Adrenal gland (tissue), 5 donors: ENCODE measurements at regions not wholly inside any gene's neighbourhood (a gene's known extent, or its start where the extent isn't known, plus 50 kb on each side); places are given as distances from the start of the nearest gene placed in this dataset.

Source experiments
- POLR2A ChIP-seq, 2 donors: fragments of 450-650 bp; IDR thresholded peaks; one replicate each; pipeline ENCODE4 v1.6.1; 2017; ENCODE audit warnings: antibody characterized with exemption in 2 of 2, mild to moderate bottlenecking in 2 of 2, moderate library complexity in 1 of 2
- TF ChIP-seq, protein P1 (sequence below), 6 experiments: fragments of 450-650 bp in 4 of 6; fragments of 200-600 bp in 2 of 6; sonication (generic) in 1 of 6; IDR thresholded peaks; 1 replicate in 5 of 6; 2 replicates in 1 of 6; pipeline versions ENCODE4 v1.5.1 to v1.8.0; 2016 to 2021; ENCODE audit warnings: antibody characterized with exemption in 6 of 6, mild to moderate bottlenecking in 2 of 6, moderate library complexity in 1 of 6
- donor health status: DM: no; HTN: no; CAD: no.

DNA sequence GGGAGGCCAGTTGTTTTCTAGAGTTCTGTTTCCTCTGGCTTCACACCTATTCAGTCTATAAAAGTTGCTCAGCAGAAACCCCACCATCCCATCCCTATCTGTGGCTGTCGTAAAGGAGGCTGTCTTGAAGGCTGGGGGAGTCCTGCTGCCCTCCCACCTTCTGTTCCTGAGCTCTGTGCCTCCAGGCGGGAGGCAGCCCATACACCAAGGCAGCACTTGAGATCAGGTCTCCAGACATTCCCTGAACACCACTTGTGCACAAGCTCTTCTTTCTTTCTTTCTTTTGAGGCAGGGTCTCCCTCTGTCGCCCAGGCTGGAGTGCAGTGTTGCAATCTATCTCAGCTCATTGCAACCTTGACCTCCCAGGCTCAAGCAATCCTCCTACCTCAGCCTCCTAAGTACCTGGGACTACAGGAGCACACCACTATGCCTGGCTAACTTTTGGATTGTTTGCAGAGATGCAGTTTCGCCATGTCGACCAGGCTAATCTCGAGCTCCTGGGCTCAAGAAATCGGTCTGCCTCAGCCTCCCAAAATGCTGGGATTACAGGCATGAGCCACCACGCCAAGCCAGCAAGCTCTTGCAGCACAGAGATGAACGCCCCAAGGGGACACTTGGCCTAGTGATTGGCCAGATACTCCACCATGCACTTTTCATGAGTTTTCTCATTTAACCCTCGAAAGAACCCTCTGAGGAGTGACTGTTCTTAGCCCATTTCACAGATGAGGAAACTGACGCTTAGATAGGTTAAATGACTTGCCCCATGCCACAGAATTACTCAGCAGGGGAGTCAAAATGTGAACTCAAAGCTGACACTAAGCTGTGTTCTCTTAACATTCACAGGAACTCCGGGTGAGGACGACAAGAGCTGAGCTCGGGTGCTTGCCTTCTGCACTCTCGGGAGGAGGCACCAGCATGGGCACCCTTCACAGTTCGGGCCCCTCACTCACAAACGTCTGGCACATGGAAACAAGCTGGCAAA lies 55.8 kb upstream of the ENPP6 start:
- TF ChIP-seq POLR2A (IDR thresholded peaks at IDR 0.05) = no peak
- TF ChIP-seq, protein P1, sequence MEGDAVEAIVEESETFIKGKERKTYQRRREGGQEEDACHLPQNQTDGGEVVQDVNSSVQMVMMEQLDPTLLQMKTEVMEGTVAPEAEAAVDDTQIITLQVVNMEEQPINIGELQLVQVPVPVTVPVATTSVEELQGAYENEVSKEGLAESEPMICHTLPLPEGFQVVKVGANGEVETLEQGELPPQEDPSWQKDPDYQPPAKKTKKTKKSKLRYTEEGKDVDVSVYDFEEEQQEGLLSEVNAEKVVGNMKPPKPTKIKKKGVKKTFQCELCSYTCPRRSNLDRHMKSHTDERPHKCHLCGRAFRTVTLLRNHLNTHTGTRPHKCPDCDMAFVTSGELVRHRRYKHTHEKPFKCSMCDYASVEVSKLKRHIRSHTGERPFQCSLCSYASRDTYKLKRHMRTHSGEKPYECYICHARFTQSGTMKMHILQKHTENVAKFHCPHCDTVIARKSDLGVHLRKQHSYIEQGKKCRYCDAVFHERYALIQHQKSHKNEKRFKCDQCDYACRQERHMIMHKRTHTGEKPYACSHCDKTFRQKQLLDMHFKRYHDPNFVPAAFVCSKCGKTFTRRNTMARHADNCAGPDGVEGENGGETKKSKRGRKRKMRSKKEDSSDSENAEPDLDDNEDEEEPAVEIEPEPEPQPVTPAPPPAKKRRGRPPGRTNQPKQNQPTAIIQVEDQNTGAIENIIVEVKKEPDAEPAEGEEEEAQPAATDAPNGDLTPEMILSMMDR (IDR thresholded peaks at IDR 0.05) = no peak
